ENCODE measurements at regions not wholly inside any gene's neighbourhood (a gene's known extent, or its start where the extent isn't known, plus 50 kb on each side); places are given as distances from the start of the nearest gene placed in this dataset.

GRCh38 chr1:182193908-182194550 is 132.5 kb upstream of the ZNF648 start:
- H3K4me3 ChIP-seq, result no peak overlapping the region
- no peaks in the 10 kb centered on the region for H3K9me3 ChIP-seq
- FAIRE-seq (no peak), DNase-seq (no peak), ATAC-seq (peak in 3 of 4 donors; percentile 37 to 72 (median 54))
- H3K27me3 ChIP-seq, result no peaks in the 10 kb centered on the region
- H3K27ac ChIP-seq, result no peak overlapping the region
- no peak for TF ChIP-seq CTCF (IDR thresholded peaks at IDR 0.05)
- intact Hi-C loops (cut with DNase I), result no loop called here
- peaks cover 0 to 8% (median 0%) of the 10 kb centered on the region in 3 donors for H3K4me1 ChIP-seq
- no peaks in the 10 kb centered on the region for H3K36me3 ChIP-seq
- WGBS, 2 donors, result 89 to 93% methylated on average over 4 of the region's 4 CpGs

- H3K9me3 ChIP-seq, result no peaks in the 10 kb centered on the region
- no peak for DNase-seq
- no peak for ATAC-seq
- no peaks in the 10 kb centered on the region for H3K27me3 ChIP-seq
- no peak for FAIRE-seq
- no peak overlapping the region for H3K4me3 ChIP-seq
- H3K36me3 ChIP-seq, result no peaks in the 10 kb centered on the region
- TF ChIP-seq CTCF (IDR thresholded peaks at IDR 0.05), result no peak
- intact Hi-C loops (cut with DNase I), result no loop called here
- WGBS, 2 donors, result 89 to 97% methylated on average over 4 of the region's 4 CpGs
- H3K27ac ChIP-seq, result no peak overlapping the region
- H3K4me1 ChIP-seq, result peaks cover 0 to 3% (median 0%) of the 10 kb centered on the region in 3 donors
These were observed 131.5 kb upstream of the ZNF648 start for GRCh38 chr1:182192966-182193365.

- H3K4me3 ChIP-seq, result no peak overlapping the region
- intact Hi-C loops (cut with DNase I), result no loop called here
- H3K4me1 ChIP-seq, result no peaks in the 10 kb centered on the region
- H3K9me3 ChIP-seq, result no peaks in the 10 kb centered on the region
- no peak for DNase-seq
- ATAC-seq, result no peak
- H3K27me3 ChIP-seq, result no peaks in the 10 kb centered on the region
- 77 to 85% methylated on average over 3 of the region's 3 CpGs for WGBS, 2 donors
- no peak for FAIRE-seq
- H3K27ac ChIP-seq, result no peak overlapping the region
- TF ChIP-seq CTCF (IDR thresholded peaks at IDR 0.05), result no peak
- no peaks in the 10 kb centered on the region for H3K36me3 ChIP-seq
These were observed 130.7 kb upstream of the ZNF648 start for GRCh38 chr1:182192215-182192614.

GRCh38 chr1:182191381-182192115 is 130.0 kb upstream of the ZNF648 start:
- FAIRE-seq, result no peak
- no peak for DNase-seq
- no peak for TF ChIP-seq CTCF (IDR thresholded peaks at IDR 0.05)
- ATAC-seq, result no peak
- Histone ChIP-seq H3K27me3 (no peaks in the 10 kb centered on the region), H3K36me3 (no peaks in the 10 kb centered on the region), H3K4me3 (no peak overlapping the region), H3K4me1 (no peaks in the 10 kb centered on the region), H3K27ac (no peak overlapping the region), H3K9me3 (no peaks in the 10 kb centered on the region)
- intact Hi-C loops (cut with DNase I), result no loop called here
- 86 to 89% methylated on average over 2 of the region's 2 CpGs for WGBS, 2 donors

GRCh38 chr1:182189535-182190066 is 128.1 kb upstream of the ZNF648 start:
- ATAC-seq (no peak), FAIRE-seq (no peak), DNase-seq (no peak)
- Histone ChIP-seq H3K4me1 (no peaks in the 10 kb centered on the region), H3K4me3 (no peak overlapping the region), H3K9me3 (no peaks in the 10 kb centered on the region), H3K27ac (no peak overlapping the region), H3K27me3 (no peaks in the 10 kb centered on the region), H3K36me3 (no peaks in the 10 kb centered on the region)
- TF ChIP-seq CTCF (IDR thresholded peaks at IDR 0.05), result no peak
- intact Hi-C loops (cut with DNase I), result no loop called here
- WGBS, 2 donors, result 81 to 90% methylated on average over 3 of the region's 3 CpGs
